CD1c-positive myeloid dendritic cell (primary cell): ENCODE measurements at regions not wholly inside any gene's neighbourhood (a gene's known extent, or its start where the extent isn't known, plus 50 kb on each side); places are given as distances from the start of the nearest gene placed in this dataset.
"Not testable (repeated sequence)": the region's sequence is repeated elsewhere in the genome, so short reads cannot be mapped to it uniquely, and the experiment has no call there.

Source experiments
- DNase-seq: peaks from one replicate; pipeline ENCODE4 v3.0.0-alpha.2; 2016; ENCODE audit errors: extremely low spot score

- no peak for DNase-seq
Observed at GRCh38 chr22:35138521-35138920, 72.6 kb downstream of the ISX start.

DNA sequence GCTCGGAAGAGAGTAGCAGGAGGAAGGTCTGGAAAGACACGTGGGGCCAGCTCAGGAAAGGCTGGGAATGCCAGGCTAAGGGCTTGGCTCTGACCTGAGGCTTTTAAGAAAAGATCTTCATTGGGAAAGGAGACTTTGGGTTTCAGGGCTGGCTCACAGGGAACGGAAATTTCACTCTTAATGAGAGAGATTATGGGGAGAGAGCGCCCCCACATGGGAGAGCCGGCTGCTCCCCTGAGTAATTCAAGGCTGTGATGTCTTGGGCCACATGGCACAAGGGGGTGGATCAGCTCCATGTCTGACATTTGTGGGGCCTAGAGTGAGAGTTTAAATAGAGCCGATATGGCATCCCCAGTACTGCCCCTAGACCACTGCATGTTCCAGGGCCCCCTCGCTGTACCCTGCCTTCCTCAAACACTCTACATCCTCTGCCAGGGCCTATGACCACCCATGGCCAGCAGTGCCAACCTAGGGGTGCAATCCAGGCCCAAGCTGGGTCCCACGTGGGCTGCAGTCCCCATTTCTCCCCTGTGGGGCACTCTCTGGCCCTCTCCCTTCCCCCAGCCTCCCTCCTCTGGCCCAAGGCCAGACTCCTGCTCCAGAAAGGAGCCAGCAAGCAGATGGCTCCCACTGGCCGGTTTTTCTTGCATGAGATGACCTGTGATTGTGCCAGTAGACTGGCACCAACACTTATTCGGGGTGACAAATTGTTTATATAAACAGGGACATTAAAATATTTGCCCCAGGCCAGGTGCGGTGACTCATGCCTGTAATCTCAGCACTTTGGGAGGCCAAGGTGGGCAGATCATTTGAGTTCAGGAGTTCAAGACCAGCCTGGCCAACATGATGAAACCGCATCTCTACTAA, 75.2 kb downstream of the ISX start:
- no peak for DNase-seq

DNA sequence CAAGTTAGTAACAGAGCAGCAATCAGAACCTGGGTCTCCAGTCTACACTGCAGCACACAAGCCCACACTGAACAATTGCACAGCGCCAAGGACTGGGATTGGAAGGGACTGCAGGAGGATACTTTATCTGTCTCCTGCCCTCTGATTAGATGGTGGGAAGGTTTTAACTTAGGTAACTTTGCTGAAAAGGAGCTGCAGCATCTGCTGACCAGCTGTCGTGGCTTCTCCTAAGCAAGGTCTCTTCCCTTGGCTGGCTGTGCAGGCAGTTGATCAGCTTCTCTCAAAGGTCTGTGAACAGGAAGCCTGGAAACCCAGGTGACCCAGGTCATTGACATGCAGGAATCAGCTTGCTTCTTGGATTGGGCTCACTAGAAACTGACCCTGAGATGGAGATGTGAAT, 82.4 kb downstream of the ISX start:
- DNase-seq = no peak

GRCh38 chr22:35148866-35149548, 83.0 kb downstream of the ISX start:
- no peak for DNase-seq

DNA sequence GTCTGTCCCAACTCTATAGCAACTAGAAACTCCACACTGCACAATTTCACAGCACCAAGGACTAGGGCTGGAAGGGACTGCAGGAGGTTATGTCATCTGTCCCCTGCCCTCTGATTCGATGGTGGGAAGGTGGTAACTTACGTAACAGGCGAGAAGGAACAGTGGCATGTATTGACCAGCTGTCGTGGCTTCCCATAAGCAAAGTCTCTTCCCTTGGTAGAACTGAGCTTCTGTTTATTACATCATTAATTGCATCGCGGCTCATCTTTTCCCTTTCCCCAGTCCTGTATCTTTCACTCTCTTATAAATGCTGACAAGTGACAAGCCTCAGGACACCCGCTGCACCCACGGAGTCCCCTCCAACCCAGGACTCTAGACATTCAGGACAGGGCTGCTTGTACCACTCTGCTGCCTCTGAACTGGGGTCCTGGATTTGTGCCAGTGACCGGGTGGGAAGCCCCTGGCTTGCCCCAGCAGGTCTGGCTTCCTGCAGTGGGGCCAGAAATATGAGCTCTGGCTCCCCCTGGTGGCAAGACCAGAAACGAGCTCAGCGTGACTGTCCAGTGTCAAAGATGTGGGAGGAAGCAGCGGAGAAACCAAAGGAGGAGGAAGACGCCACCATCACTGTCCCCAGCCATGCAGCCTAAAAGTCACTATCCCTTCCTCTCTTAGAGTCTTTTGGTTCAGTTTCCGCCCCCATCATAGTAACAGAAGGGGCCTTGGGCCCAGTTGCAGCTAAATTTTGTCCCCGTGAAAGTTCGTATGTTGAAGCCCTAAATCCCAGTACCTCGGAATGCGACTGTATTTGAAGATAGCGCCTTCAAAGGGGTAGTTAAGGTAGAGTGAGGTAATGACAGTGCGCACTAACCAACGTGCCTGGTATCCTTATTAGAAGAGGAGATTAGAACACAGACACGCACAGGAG, 84.5 kb downstream of the ISX start:
- DNase-seq = peak; percentile 50

GRCh38 chr22:35152316-35152715, 86.4 kb downstream of the ISX start:
- no peak for DNase-seq

DNA sequence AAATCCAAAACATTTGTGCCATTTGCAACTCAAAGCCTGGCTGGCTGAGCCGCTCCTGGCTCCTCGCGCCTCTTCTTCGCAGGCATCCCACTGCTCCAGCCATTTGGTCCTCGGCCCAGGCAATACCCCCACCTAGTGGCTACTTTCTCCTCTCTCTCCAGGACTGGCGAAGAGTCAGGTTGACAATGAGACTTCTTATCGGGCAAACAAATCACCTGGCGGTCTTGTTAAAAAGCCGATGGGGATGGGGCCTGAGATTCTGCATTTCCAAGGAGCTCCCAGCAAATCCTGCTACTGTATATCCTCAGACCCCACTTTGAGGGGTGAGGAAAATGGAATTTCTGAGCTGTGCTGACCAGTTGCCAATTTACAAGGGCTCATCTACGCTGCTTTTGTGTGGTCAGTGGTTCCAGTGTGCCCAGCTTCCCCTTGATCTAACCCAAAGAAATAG, 89.0 kb downstream of the ISX start:
- DNase-seq = peak; percentile 7

GRCh38 chr22:35155403-35156025, 89.6 kb downstream of the ISX start:
- DNase-seq = no peak

GRCh38 chr22:35156945-35157344, 91.0 kb downstream of the ISX start:
- no peak for DNase-seq

GRCh38 chr22:35158336-35158735, 92.4 kb downstream of the ISX start:
- DNase-seq = no peak

- no peak for DNase-seq
Observed at GRCh38 chr22:35159343-35159742, 93.4 kb downstream of the ISX start.

DNA sequence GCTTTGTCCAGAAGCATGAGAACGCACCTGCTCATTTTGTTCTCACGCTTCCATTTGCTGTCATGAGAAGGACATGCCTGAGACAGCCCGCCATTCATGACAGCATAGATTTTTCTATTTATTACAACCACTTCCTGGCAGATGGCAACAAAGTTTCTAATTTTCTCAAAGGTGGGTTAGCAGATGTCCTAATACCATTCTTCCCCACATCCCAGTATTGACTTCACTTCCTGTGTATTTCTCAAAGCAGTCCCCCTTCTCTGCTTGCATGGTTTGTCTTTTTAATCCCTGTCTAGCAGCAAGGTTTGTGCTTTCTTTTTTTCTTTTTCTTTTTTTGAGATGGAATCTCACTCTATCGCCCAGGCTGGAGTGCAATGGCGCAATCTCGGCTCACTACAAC, 94.3 kb downstream of the ISX start:
- DNase-seq = no peak

DNA sequence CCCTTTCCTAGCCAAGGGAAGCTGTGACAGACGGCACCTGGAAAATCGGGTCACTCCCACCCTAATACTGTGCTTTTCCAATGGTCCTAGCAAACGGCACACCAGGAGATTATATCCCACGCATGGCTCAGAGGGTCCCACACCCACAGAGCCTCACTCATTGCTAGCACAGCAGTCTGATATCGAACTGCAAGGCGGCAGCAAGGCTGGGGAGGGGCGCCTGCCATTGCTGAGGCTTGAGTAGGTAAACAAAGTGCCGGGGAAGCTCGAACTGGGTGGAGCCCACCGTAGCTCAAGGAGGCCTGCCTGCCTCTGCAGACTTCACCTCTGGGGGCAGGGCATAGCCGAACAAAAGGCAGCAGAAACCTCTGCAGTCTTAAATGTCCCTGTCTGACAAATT, 91.4 kb upstream of the HMGXB4 start:
- DNase-seq = not testable (repeated sequence)

GRCh38 chr22:35170716-35171697, 86.3 kb upstream of the HMGXB4 start:
- DNase-seq = no peak

DNA sequence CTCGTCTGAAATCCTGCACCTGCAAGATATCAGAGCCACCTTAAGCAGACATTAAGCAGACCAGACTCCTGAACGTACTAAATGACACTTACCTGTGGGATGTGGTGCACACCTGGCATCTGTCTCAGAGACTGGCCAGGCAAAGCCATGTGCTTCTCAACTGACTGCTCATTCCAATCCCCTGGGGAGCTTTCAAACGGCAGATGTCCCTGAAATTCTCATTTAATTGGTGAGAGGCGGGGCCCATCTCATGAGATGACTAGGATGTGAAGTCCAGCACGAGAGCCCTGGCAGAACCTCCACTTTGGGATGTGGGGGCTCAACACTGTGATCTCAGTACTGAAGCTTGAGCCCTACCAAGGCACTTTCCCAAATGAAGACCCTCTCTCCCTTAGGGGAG, 84.9 kb upstream of the HMGXB4 start:
- DNase-seq = no peak

DNA sequence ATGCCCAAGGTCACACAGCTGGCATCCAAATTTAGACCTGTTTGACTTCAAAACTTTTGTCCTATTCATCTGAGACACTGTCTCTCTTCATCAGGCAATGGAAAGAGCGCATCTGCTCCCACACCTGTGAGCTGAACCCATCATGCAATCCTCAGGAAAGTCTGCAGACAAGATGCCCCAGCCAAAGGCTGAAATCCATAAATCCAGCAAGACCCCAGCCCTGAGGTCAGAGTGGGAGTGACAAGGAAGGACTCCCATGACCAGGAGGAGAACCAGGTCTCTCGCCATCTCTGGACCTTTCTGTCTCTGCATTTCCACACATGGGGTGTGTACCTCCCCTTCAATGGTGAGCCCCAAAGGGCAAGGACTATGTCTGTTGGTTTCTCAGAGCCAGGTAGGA, 83.6 kb upstream of the HMGXB4 start:
- DNase-seq = no peak

GRCh38 chr22:35174401-35175038, 82.8 kb upstream of the HMGXB4 start:
- no peak for DNase-seq

GRCh38 chr22:35175392-35175791, 81.9 kb upstream of the HMGXB4 start:
- DNase-seq = no peak

DNA sequence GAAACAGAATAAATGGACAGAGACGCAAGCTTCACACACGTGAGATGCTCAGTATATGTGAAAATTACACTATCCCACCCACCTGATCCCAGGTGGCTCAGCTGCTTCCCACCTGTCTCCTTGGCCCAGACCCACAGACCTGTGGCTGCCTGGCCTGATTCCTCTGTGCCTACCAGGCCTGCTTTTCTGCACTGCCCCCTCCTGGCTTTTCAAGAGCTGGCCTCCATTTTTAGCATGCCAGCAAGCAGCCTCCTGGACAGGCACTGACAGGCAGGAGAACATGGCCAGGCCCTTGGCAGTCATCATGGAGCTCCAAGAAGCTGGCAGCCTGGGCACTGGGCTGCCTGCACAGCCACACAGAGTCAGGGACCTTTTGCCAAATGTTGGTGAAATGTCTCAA, 79.5 kb upstream of the HMGXB4 start:
- DNase-seq = no peak

GRCh38 chr22:35178446-35178845, 78.8 kb upstream of the HMGXB4 start:
- no peak for DNase-seq
